ENCODE measurements at regions not wholly inside any gene's neighbourhood (a gene's known extent, or its start where the extent isn't known, plus 50 kb on each side); places are given as distances from the start of the nearest gene placed in this dataset.

- DNase-seq (ENCODE audit: low read depth) = no peak
- no peak overlapping the region for H3K4me3 ChIP-seq (ENCODE audit: low read depth, low read length)
- no peaks in the 10 kb centered on the region for H3K36me3 ChIP-seq (ENCODE audit: control insufficient read depth, insufficient read depth, low read length)
- no peaks in the 10 kb centered on the region for H3K27me3 ChIP-seq (ENCODE audit: control insufficient read depth, insufficient read depth, low read length)
- no peak for TF ChIP-seq CTCF (IDR thresholded peaks at IDR 0.05; ENCODE audit: insufficient read depth, low read length, poor library complexity, severe bottlenecking)
These were observed 396.7 kb downstream of the RFC3 start for GRCh38 chr13:34214686-34215085.

GRCh38 chr13:34216256-34216655 lies 398.3 kb downstream of the RFC3 start:
- Histone ChIP-seq H3K4me3 (ENCODE audit: low read depth, low read length) (no peak overlapping the region), H3K27me3 (ENCODE audit: control insufficient read depth, insufficient read depth, low read length) (no peaks in the 10 kb centered on the region), H3K36me3 (ENCODE audit: control insufficient read depth, insufficient read depth, low read length) (no peaks in the 10 kb centered on the region)
- DNase-seq (ENCODE audit: low read depth) = no peak
- TF ChIP-seq CTCF (IDR thresholded peaks at IDR 0.05; ENCODE audit: insufficient read depth, low read length, poor library complexity, severe bottlenecking) = no peak

DNA sequence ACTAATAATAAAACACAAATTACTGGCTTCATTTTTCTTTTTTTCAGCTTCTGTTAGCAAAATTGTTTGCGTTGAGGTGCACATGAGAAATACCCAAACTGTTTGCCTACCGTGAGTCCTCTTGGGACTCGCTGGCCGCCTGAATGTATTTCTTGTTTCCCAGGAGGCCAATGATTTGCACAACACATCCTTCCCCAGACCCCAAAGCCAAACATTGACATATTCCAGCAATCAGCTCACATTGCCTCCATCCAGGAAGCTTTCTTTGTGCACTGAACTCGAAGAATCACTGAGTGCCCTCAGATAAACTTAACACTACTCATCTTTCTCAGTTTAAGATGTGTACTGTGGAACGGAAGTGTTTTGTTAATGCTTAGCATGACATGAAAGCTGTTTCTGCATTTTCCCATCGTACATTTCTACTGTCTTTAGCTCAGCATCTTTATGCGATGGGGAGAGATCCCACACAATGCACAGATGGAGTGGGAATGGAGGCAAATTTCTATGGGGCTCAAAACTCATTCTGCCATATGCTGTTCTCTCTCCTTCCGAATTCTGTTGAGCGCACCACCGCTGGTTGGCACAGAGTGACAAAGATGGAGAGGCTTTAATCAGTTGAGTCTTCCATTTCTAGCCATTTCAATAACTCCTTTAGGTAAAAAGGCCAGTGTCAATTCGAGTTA lies 399.5 kb downstream of the RFC3 start:
- DNase-seq (ENCODE audit: low read depth) = no peak
- TF ChIP-seq CTCF (IDR thresholded peaks at IDR 0.05; ENCODE audit: insufficient read depth, low read length, poor library complexity, severe bottlenecking) = no peak
- H3K36me3 ChIP-seq (ENCODE audit: control insufficient read depth, insufficient read depth, low read length) = no peaks in the 10 kb centered on the region
- H3K27me3 ChIP-seq (ENCODE audit: control insufficient read depth, insufficient read depth, low read length) = no peaks in the 10 kb centered on the region
- H3K4me3 ChIP-seq (ENCODE audit: low read depth, low read length) = no peak overlapping the region

GRCh38 chr13:34223984-34224383 lies 406.0 kb downstream of the RFC3 start:
- Histone ChIP-seq H3K27me3 (ENCODE audit: control insufficient read depth, insufficient read depth, low read length) (no peaks in the 10 kb centered on the region), H3K36me3 (ENCODE audit: control insufficient read depth, insufficient read depth, low read length) (no peaks in the 10 kb centered on the region), H3K4me3 (ENCODE audit: low read depth, low read length) (no peak overlapping the region)
- no peak for TF ChIP-seq CTCF (IDR thresholded peaks at IDR 0.05; ENCODE audit: insufficient read depth, low read length, poor library complexity, severe bottlenecking)
- no peak for DNase-seq (ENCODE audit: low read depth)

- H3K36me3 ChIP-seq (ENCODE audit: control insufficient read depth, insufficient read depth, low read length) = no peaks in the 10 kb centered on the region
- no peaks in the 10 kb centered on the region for H3K27me3 ChIP-seq (ENCODE audit: control insufficient read depth, insufficient read depth, low read length)
- H3K4me3 ChIP-seq (ENCODE audit: low read depth, low read length) = no peak overlapping the region
- TF ChIP-seq CTCF (IDR thresholded peaks at IDR 0.05; ENCODE audit: insufficient read depth, low read length, poor library complexity, severe bottlenecking) = no peak
- DNase-seq (ENCODE audit: low read depth) = no peak
These were observed 406.9 kb downstream of the RFC3 start for GRCh38 chr13:34224877-34225276.

GRCh38 chr13:34230271-34230670 lies 412.3 kb downstream of the RFC3 start:
- no peak for DNase-seq (ENCODE audit: low read depth)
- no peaks in the 10 kb centered on the region for H3K36me3 ChIP-seq (ENCODE audit: control insufficient read depth, insufficient read depth, low read length)
- no peaks in the 10 kb centered on the region for H3K27me3 ChIP-seq (ENCODE audit: control insufficient read depth, insufficient read depth, low read length)
- no peak overlapping the region for H3K4me3 ChIP-seq (ENCODE audit: low read depth, low read length)
- TF ChIP-seq CTCF (IDR thresholded peaks at IDR 0.05; ENCODE audit: insufficient read depth, low read length, poor library complexity, severe bottlenecking) = no peak

Measured in kidney epithelial cell (primary cell).